K562 (cell line): ENCODE measurements at regions not wholly inside any gene's neighbourhood (a gene's known extent, or its start where the extent isn't known, plus 50 kb on each side); places are given as distances from the start of the nearest gene placed in this dataset.

Source experiments
- ATF1 ChIP-seq, 2 experiments: fragments of 450-650 bp in 1 of 2; IDR thresholded peaks; 2 replicates each; pipeline ENCODE4 v1.6.1; 2016; ENCODE audit warnings: missing compliant biosample characterization in 1 of 2, missing genetic modification characterization in 1 of 2
- BCOR ChIP-seq: fragments of 450-650 bp; IDR thresholded peaks from 2 replicates; pipeline ENCODE4 v1.6.1; 2016
- HCFC1 ChIP-seq: IDR thresholded peaks from 2 replicates; pipeline ENCODE4 v1.6.1; 2012; ENCODE audit warnings: low read depth, low read length, improper control_type of control experiment
- MEF2A ChIP-seq: IDR thresholded peaks from 2 replicates; pipeline ENCODE4 v1.6.1; 2011; ENCODE audit warnings: low read depth, mild to moderate bottlenecking, low read length, moderate library complexity; ENCODE audit not compliant: control insufficient read depth
- NR4A1 ChIP-seq, 2 experiments: fragments of 250-450 bp in 1 of 2; fragments of 450-650 bp in 1 of 2; sonication (Bioruptor Pico) in 1 of 2; IDR thresholded peaks; 2 replicates each; pipeline versions ENCODE4 v1.4.0 to v1.6.1; 2016 to 2020; ENCODE audit warnings: mild to moderate bottlenecking in 2 of 2, missing compliant biosample characterization in 1 of 2, missing genetic modification characterization in 1 of 2, moderate library complexity in 1 of 2
- PTBP1 ChIP-seq: fragments of 200-400 bp; formaldehyde crosslinking; IDR thresholded peaks from 2 replicates; pipeline ENCODE4 v1.6.1; 2017; ENCODE audit warnings: low read depth, low read length
- RAD51 ChIP-seq: fragments of 450-650 bp; IDR thresholded peaks from 2 replicates; pipeline ENCODE4 v1.7.1; 2016; ENCODE audit warnings: low read depth, mild to moderate bottlenecking, borderline replicate concordance
- RBM39 ChIP-seq: fragments of 200-400 bp; formaldehyde crosslinking; optimal IDR thresholded peaks from 2 replicates; pipeline ENCODE3; 2018; ENCODE audit warnings: low read depth, low read length
- RFX1 ChIP-seq: fragments of 450-650 bp; IDR thresholded peaks from 2 replicates; pipeline ENCODE4 v1.6.1; 2016; ENCODE audit warnings: mild to moderate bottlenecking, moderate library complexity
- ZFPM2 ChIP-seq: fragments of 250-450 bp; sonication (Bioruptor Pico); IDR thresholded peaks from 2 replicates; pipeline ENCODE4 v1.5.1; 2022; ENCODE audit warnings: mild to moderate bottlenecking
- ZNF507 ChIP-seq: conservative IDR thresholded peaks from 2 replicates; pipeline ENCODE4 v1.6.1; 2017; ENCODE audit warnings: missing genetic modification characterization, missing compliant biosample characterization
- TF ChIP-seq, protein P1 (sequence below): sonication (generic); formaldehyde crosslinking; IDR thresholded peaks from 2 replicates; pipeline ENCODE4 v1.8.0; 2022; ENCODE audit warnings: missing genetic modification reagents, mild to moderate bottlenecking, moderate library complexity, borderline replicate concordance
- TF ChIP-seq, protein P2 (sequence below): fragments of 250-450 bp; sonication (Bioruptor Pico); IDR thresholded peaks from 2 replicates; pipeline ENCODE4 v1.8.0; 2022; ENCODE audit warnings: moderate library complexity, mild to moderate bottlenecking, inconsistent platforms
- TF ChIP-seq, protein P3 (sequence below), 2 experiments: fragments of 450-650 bp; IDR thresholded peaks; 2 replicates each; pipeline ENCODE4 v1.6.1; 2018; ENCODE audit warnings: mild to moderate bottlenecking in 2 of 2, low read depth in 1 of 2; ENCODE audit not compliant: partially characterized antibody in 2 of 2
- TF ChIP-seq, protein P4 (sequence below): fragments of 450-650 bp; IDR thresholded peaks from 2 replicates; pipeline ENCODE4 v1.7.1; 2018; ENCODE audit warnings: mild to moderate bottlenecking, low read depth; ENCODE audit not compliant: partially characterized antibody

DNA sequence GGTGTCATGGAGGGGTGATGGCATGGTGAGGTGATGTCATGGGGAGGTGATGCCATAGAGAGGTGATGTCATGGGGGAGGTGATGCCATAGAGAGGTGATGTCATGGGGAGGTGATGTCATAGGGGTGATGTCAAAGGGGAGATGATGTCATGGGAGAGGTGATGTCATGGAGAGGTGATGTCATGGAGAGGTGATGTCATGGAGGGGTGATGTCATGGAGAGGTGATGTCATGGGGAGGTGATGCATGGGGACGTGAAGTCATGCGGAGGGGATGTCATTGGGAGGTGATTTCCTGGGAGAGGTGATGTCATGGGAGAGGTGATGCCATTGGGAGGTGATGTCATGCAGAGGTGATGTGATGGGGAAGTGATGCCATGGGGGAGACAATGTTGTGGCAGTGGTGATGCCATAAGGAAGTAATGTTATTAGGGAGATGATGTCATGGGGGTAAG lies 92.1 kb upstream of the C1orf174 start (continued):
- no peak for TF ChIP-seq MEF2A
- TF ChIP-seq RBM39 = no peak
- TF ChIP-seq RAD51 = peak; percentile 41; the same call in 1 of the 2 replicates
- TF ChIP-seq, protein P1, sequence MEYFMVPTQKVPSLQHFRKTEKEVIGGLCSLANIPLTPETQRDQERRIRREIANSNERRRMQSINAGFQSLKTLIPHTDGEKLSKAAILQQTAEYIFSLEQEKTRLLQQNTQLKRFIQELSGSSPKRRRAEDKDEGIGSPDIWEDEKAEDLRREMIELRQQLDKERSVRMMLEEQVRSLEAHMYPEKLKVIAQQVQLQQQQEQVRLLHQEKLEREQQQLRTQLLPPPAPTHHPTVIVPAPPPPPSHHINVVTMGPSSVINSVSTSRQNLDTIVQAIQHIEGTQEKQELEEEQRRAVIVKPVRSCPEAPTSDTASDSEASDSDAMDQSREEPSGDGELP (CRISPR knock-in tag) = peak; percentile 33; the same call in 1 of the 2 replicates
- no peak for TF ChIP-seq NR4A1 (CRISPR knock-in tag; IDR thresholded peaks at IDR 0.05)
- TF ChIP-seq NR4A1 (tag; IDR thresholded peaks at IDR 0.05) = no peak
- TF ChIP-seq, protein P2, sequence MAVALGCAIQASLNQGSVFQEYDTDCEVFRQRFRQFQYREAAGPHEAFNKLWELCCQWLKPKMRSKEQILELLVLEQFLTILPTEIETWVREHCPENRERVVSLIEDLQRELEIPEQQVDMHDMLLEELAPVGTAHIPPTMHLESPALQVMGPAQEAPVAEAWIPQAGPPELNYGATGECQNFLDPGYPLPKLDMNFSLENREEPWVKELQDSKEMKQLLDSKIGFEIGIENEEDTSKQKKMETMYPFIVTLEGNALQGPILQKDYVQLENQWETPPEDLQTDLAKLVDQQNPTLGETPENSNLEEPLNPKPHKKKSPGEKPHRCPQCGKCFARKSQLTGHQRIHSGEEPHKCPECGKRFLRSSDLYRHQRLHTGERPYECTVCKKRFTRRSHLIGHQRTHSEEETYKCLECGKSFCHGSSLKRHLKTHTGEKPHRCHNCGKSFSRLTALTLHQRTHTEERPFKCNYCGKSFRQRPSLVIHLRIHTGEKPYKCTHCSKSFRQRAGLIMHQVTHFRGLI (CRISPR knock-in tag) = no peak
- TF ChIP-seq ATF1 (CRISPR knock-in tag; IDR thresholded peaks at IDR 0.05) = peak; percentile 88
- TF ChIP-seq ATF1 (tag; IDR thresholded peaks at IDR 0.05) = peak; percentile 99
- no peak for TF ChIP-seq PTBP1
- no peak for TF ChIP-seq HCFC1
- TF ChIP-seq, protein P3, sequence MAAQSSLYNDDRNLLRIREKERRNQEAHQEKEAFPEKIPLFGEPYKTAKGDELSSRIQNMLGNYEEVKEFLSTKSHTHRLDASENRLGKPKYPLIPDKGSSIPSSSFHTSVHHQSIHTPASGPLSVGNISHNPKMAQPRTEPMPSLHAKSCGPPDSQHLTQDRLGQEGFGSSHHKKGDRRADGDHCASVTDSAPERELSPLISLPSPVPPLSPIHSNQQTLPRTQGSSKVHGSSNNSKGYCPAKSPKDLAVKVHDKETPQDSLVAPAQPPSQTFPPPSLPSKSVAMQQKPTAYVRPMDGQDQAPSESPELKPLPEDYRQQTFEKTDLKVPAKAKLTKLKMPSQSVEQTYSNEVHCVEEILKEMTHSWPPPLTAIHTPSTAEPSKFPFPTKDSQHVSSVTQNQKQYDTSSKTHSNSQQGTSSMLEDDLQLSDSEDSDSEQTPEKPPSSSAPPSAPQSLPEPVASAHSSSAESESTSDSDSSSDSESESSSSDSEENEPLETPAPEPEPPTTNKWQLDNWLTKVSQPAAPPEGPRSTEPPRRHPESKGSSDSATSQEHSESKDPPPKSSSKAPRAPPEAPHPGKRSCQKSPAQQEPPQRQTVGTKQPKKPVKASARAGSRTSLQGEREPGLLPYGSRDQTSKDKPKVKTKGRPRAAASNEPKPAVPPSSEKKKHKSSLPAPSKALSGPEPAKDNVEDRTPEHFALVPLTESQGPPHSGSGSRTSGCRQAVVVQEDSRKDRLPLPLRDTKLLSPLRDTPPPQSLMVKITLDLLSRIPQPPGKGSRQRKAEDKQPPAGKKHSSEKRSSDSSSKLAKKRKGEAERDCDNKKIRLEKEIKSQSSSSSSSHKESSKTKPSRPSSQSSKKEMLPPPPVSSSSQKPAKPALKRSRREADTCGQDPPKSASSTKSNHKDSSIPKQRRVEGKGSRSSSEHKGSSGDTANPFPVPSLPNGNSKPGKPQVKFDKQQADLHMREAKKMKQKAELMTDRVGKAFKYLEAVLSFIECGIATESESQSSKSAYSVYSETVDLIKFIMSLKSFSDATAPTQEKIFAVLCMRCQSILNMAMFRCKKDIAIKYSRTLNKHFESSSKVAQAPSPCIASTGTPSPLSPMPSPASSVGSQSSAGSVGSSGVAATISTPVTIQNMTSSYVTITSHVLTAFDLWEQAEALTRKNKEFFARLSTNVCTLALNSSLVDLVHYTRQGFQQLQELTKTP (IDR thresholded peaks at IDR 0.05; ENCODE audit: low read depth in 1 of 2, partially characterized antibody in 2 of 2) = peak in 1 of 2 experiments; percentile 88
- no peak for TF ChIP-seq RFX1
- TF ChIP-seq, protein P4, sequence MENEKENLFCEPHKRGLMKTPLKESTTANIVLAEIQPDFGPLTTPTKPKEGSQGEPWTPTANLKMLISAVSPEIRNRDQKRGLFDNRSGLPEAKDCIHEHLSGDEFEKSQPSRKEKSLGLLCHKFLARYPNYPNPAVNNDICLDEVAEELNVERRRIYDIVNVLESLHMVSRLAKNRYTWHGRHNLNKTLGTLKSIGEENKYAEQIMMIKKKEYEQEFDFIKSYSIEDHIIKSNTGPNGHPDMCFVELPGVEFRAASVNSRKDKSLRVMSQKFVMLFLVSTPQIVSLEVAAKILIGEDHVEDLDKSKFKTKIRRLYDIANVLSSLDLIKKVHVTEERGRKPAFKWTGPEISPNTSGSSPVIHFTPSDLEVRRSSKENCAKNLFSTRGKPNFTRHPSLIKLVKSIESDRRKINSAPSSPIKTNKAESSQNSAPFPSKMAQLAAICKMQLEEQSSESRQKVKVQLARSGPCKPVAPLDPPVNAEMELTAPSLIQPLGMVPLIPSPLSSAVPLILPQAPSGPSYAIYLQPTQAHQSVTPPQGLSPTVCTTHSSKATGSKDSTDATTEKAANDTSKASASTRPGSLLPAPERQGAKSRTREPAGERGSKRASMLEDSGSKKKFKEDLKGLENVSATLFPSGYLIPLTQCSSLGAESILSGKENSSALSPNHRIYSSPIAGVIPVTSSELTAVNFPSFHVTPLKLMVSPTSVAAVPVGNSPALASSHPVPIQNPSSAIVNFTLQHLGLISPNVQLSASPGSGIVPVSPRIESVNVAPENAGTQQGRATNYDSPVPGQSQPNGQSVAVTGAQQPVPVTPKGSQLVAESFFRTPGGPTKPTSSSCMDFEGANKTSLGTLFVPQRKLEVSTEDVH = peak; percentile 89
- TF ChIP-seq BCOR = peak; percentile 50; the same call in 1 of the 2 replicates
- no peak for TF ChIP-seq ZNF507 (tag)
- no peak for TF ChIP-seq ZFPM2
